Neural progenitor cell (in vitro differentiated cells): ENCODE measurements at regions not wholly inside any gene's neighbourhood (a gene's known extent, or its start where the extent isn't known, plus 50 kb on each side); places are given as distances from the start of the nearest gene placed in this dataset.

Experiments used
- DNase-seq: peaks from one replicate; pipeline ENCODE4 v3.0.0-alpha.2; 2016; ENCODE audit warnings: low spot score
- H2AFZ ChIP-seq: fragments of 200-600 bp; sonication (generic); replicated peaks from 2 replicates; pipeline ENCODE4 v1.6.1; 2016; ENCODE audit warnings: antibody characterized with exemption
- H3F3A ChIP-seq: fragments of 200-600 bp; sonication (generic); 2 replicates; pipeline ENCODE4 v1.6.1; 2016; ENCODE audit warnings: antibody characterized with exemption, low read depth
- H3K27ac ChIP-seq: fragments of 200-600 bp; sonication (generic); 2 replicates; pipeline ENCODE4 v1.5.1; 2016; ENCODE audit warnings: mild to moderate bottlenecking
- H3K27me3 ChIP-seq: fragments of 200-600 bp; sonication (generic); 2 replicates; pipeline ENCODE4 v1.6.1; 2016; ENCODE audit warnings: mild to moderate bottlenecking, moderate library complexity
- H3K36me3 ChIP-seq: fragments of 200-600 bp; sonication (generic); 2 replicates; pipeline ENCODE4 v1.5.1; 2016
- H3K4me1 ChIP-seq: fragments of 200-600 bp; sonication (generic); 2 replicates; pipeline ENCODE4 v1.6.1; 2016; ENCODE audit warnings: mixed run types
- H3K4me2 ChIP-seq: fragments of 200-600 bp; sonication (generic); 2 replicates; pipeline ENCODE4 v1.6.1; 2016
- H3K4me3 ChIP-seq: fragments of 200-600 bp; sonication (generic); 2 replicates; pipeline ENCODE4 v1.5.1; 2016
- H3K79me2 ChIP-seq: fragments of 200-600 bp; sonication (generic); 2 replicates; pipeline ENCODE4 v1.6.1; 2016; ENCODE audit warnings: low read depth
- H3K9ac ChIP-seq: fragments of 200-600 bp; sonication (generic); 2 replicates; pipeline ENCODE4 v1.6.1; 2016
- H3K9me3 ChIP-seq: fragments of 200-600 bp; sonication (generic); 2 replicates; pipeline ENCODE4 v1.5.1; 2016; ENCODE audit warnings: low read depth
- H4K20me1 ChIP-seq: fragments of 200-600 bp; sonication (generic); 2 replicates; pipeline ENCODE4 v1.6.1; 2016; ENCODE audit warnings: low read depth
- H3K27ac Mint-ChIP-seq: 3 replicates; pipeline ENCODE4 v1.8.0; 2021; ENCODE audit warnings: mixed read lengths
- H3K27me3 Mint-ChIP-seq: 2 replicates; pipeline ENCODE4 v1.8.0; 2022; ENCODE audit warnings: low read depth, mild to moderate bottlenecking, inconsistent platforms, moderate library complexity, mixed read lengths; ENCODE audit not compliant: insufficient read depth
- H3K36me3 Mint-ChIP-seq: 3 replicates; pipeline ENCODE4 v1.8.0; 2021; ENCODE audit warnings: mixed read lengths
- H3K4me1 Mint-ChIP-seq: 3 replicates; pipeline ENCODE4 v1.8.0; 2021; ENCODE audit warnings: mixed read lengths
- H3K4me3 Mint-ChIP-seq: 3 replicates; pipeline ENCODE4 v1.8.0; 2021; ENCODE audit warnings: mild to moderate bottlenecking, moderate library complexity, mixed read lengths
- H3K9me3 Mint-ChIP-seq: 3 replicates; pipeline ENCODE4 v1.8.0; 2020; ENCODE audit warnings: mixed read lengths
- CTCF ChIP-seq: fragments of 200-600 bp; sonication (generic); IDR thresholded peaks from 2 replicates; pipeline ENCODE4 v1.5.1; 2017; ENCODE audit warnings: antibody characterized with exemption, mild to moderate bottlenecking
- EZH2 ChIP-seq: fragments of 200-600 bp; sonication (generic); IDR thresholded peaks from 2 replicates; pipeline ENCODE4 v1.6.1; 2017; ENCODE audit warnings: antibody characterized with exemption, mild to moderate bottlenecking, moderate library complexity
- EZH2phosphoT487 ChIP-seq: fragments of 200-600 bp; sonication (generic); IDR thresholded peaks from 2 replicates; pipeline ENCODE4 v1.6.1; 2017; ENCODE audit warnings: antibody characterized with exemption

GRCh38 chr3:182315313-182315712 is 478.0 kb upstream of the ATP11B start:
- no peak overlapping the region for H3K27ac Mint-ChIP-seq
- Histone ChIP-seq H3K9me3 (peaks cover 8% of the 10 kb centered on the region), H3K27ac (no peak overlapping the region), H3K4me3 (no peak overlapping the region), H3K27me3 (no peaks in the 10 kb centered on the region), H3K9ac (no peak overlapping the region), H3K36me3 (no peaks in the 10 kb centered on the region), H3K4me2 (no peak overlapping the region), H3K4me1 (no peaks in the 10 kb centered on the region), H3F3A (no peaks in the 10 kb centered on the region), H4K20me1 (no peaks in the 10 kb centered on the region), H3K79me2 (no peaks in the 10 kb centered on the region), H2AFZ (no peak overlapping the region)
- peaks cover 6% of the 10 kb centered on the region for H3K27me3 Mint-ChIP-seq
- peaks cover 64% of the 10 kb centered on the region for H3K9me3 Mint-ChIP-seq
- no peak for DNase-seq
- TF ChIP-seq EZH2: no peak
- TF ChIP-seq EZH2phosphoT487: no peak
- TF ChIP-seq CTCF: no peak
- no peak overlapping the region for H3K4me3 Mint-ChIP-seq
- no peaks in the 10 kb centered on the region for H3K4me1 Mint-ChIP-seq
- H3K36me3 Mint-ChIP-seq: peaks cover 7% of the 10 kb centered on the region

DNA sequence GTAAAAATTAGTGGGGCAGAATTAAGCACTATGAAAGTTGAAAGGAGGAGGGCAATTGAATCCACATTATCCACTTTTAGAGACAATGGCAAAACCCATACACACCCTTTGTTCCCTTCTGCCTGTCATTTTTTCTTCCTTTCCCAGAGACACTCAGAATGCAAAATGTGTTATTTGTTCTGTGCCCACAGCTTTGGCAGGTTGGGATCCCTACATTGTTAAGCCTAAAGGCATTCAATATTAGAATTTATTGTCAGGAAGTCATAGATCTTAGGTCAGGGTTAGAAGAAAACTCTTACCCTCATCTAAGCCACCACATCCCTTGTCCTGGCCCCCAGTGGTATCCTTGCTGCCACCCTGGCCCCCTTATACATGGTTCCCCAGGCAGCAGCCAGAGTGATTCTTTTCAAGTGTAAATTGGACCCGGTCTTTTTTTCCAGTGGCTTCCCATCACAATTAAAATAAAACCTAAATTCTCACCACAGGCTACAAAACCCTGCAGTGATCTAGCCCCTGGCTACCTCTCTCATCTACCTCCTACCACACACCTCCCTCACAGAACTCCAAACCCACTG is 470.1 kb upstream of the ATP11B start:
- Mint-ChIP-seq H3K27ac (peak overlapping the region; percentile 67), H3K27me3 (peaks cover 6% of the 10 kb centered on the region), H3K9me3 (peaks cover 22% of the 10 kb centered on the region), H3K4me1 (peaks cover 40% of the 10 kb centered on the region), H3K36me3 (no peaks in the 10 kb centered on the region), H3K4me3 (peak overlapping the region; percentile 36)
- H3K4me1 ChIP-seq: peaks cover 22% of the 10 kb centered on the region
- no peak overlapping the region for H3K9ac ChIP-seq
- H3K27ac ChIP-seq: no peak overlapping the region
- peaks cover 6% of the 10 kb centered on the region for H3F3A ChIP-seq
- no peaks in the 10 kb centered on the region for H3K36me3 ChIP-seq
- H3K27me3 ChIP-seq: no peaks in the 10 kb centered on the region
- no peaks in the 10 kb centered on the region for H3K79me2 ChIP-seq
- H3K9me3 ChIP-seq: peaks cover 8% of the 10 kb centered on the region
- peak overlapping the region; percentile 43 for H2AFZ ChIP-seq
- no peak overlapping the region for H3K4me3 ChIP-seq
- DNase-seq: no peak
- TF ChIP-seq EZH2phosphoT487: no peak
- no peak for TF ChIP-seq CTCF
- TF ChIP-seq EZH2: no peak
- H4K20me1 ChIP-seq: no peaks in the 10 kb centered on the region
- no peak overlapping the region for H3K4me2 ChIP-seq

DNA sequence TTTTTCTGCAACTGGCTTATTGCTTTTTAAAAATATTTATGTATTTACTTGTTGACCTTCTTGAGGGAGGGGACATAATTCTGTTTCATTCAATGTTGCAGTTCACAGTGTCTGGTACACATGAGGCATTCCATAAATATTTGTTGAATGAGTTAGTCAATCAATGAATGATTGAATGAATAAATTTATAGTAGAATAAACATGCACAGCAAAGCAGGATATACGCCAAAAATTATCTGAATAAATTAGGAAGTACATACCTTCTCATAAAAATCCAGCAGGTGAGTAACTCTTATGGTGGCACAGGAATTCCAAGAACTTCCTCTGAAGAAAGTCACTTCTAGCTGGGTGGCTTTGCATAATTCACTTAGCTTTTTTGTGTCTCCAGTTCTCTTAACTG is 469.4 kb upstream of the ATP11B start:
- Histone ChIP-seq H3K4me1 (peaks cover 22% of the 10 kb centered on the region), H3K36me3 (no peaks in the 10 kb centered on the region), H3K4me3 (no peak overlapping the region), H2AFZ (no peak overlapping the region), H3K9me3 (peaks cover 4% of the 10 kb centered on the region), H3K9ac (no peak overlapping the region), H3K79me2 (no peaks in the 10 kb centered on the region), H3K27ac (no peak overlapping the region), H3K27me3 (no peaks in the 10 kb centered on the region), H3F3A (peaks cover 6% of the 10 kb centered on the region), H3K4me2 (no peak overlapping the region), H4K20me1 (no peaks in the 10 kb centered on the region)
- Mint-ChIP-seq H3K36me3 (no peaks in the 10 kb centered on the region), H3K4me3 (no peak overlapping the region), H3K4me1 (peaks cover 40% of the 10 kb centered on the region), H3K9me3 (peaks cover 15% of the 10 kb centered on the region), H3K27me3 (peaks cover 4% of the 10 kb centered on the region), H3K27ac (peak overlapping the region; percentile 67)
- no peak for TF ChIP-seq EZH2
- no peak for TF ChIP-seq EZH2phosphoT487
- TF ChIP-seq CTCF: no peak
- DNase-seq: no peak
